Panc1 (cell line): ENCODE measurements at regions not wholly inside any gene's neighbourhood (a gene's known extent, or its start where the extent isn't known, plus 50 kb on each side); places are given as distances from the start of the nearest gene placed in this dataset.

Source experiments
- CTCF ChIP-seq: fragments of 450-650 bp; IDR thresholded peaks from 2 replicates; pipeline ENCODE4 v1.5.1; 2017; ENCODE audit warnings: mild to moderate bottlenecking
- POLR2AphosphoS5 ChIP-seq: IDR thresholded peaks from 2 replicates; pipeline ENCODE4 v1.6.1; 2012; ENCODE audit warnings: mild to moderate bottlenecking, low read depth, low read length, moderate library complexity
- TCF7L2 ChIP-seq: IDR thresholded peaks from 2 replicates; pipeline ENCODE4 v1.6.1; 2011; ENCODE audit warnings: mild to moderate bottlenecking, low read depth, low read length, inconsistent platforms
- TF ChIP-seq, protein P1 (sequence below), 2 experiments: IDR thresholded peaks; 2 replicates each; pipeline ENCODE4 v1.6.1; 2011 to 2012; ENCODE audit warnings: low read depth in 2 of 2, control low read depth in 1 of 2, low read length in 1 of 2, mild to moderate bottlenecking in 1 of 2, moderate library complexity in 1 of 2; ENCODE audit not compliant: insufficient read depth in 1 of 2

- TF ChIP-seq POLR2AphosphoS5 (no peak), CTCF (no peak), TCF7L2 (no peak)
- TF ChIP-seq, protein P1, sequence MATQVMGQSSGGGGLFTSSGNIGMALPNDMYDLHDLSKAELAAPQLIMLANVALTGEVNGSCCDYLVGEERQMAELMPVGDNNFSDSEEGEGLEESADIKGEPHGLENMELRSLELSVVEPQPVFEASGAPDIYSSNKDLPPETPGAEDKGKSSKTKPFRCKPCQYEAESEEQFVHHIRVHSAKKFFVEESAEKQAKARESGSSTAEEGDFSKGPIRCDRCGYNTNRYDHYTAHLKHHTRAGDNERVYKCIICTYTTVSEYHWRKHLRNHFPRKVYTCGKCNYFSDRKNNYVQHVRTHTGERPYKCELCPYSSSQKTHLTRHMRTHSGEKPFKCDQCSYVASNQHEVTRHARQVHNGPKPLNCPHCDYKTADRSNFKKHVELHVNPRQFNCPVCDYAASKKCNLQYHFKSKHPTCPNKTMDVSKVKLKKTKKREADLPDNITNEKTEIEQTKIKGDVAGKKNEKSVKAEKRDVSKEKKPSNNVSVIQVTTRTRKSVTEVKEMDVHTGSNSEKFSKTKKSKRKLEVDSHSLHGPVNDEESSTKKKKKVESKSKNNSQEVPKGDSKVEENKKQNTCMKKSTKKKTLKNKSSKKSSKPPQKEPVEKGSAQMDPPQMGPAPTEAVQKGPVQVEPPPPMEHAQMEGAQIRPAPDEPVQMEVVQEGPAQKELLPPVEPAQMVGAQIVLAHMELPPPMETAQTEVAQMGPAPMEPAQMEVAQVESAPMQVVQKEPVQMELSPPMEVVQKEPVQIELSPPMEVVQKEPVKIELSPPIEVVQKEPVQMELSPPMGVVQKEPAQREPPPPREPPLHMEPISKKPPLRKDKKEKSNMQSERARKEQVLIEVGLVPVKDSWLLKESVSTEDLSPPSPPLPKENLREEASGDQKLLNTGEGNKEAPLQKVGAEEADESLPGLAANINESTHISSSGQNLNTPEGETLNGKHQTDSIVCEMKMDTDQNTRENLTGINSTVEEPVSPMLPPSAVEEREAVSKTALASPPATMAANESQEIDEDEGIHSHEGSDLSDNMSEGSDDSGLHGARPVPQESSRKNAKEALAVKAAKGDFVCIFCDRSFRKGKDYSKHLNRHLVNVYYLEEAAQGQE (IDR thresholded peaks at IDR 0.05; ENCODE audit: insufficient read depth in 1 of 2, low read depth in 2 of 2, low read length in 1 of 2) = no peak
Observed at GRCh38 chr3:5278666-5279065, 91.2 kb downstream of the EDEM1 start.
